IMR-90 (cell line): ENCODE measurements at regions not wholly inside any gene's neighbourhood (a gene's known extent, or its start where the extent isn't known, plus 50 kb on each side); places are given as distances from the start of the nearest gene placed in this dataset.

ENCODE experiments used
- ATAC-seq: fragments of 200-7000 bp; cut with Tn5 transposase; 2 replicates; pipeline ENCODE4 v1.9.1; 2020; ENCODE audit warnings: low read depth, mild to moderate bottlenecking, moderate library complexity
- BruUV-seq: library from RNA; stranded (reverse); fragments of 400-500 nt; replicated peaks from 2 replicates; lab custom pipeline; 2021; lab: Mats Ljungman, UMichigan
- CTCF ChIA-PET: fragments of 300-600 bp; formaldehyde crosslinking; extraction: SDS; loops from one replicate; lab custom pipeline; 2021; ENCODE audit warnings: antibody characterized with exemption; lab: Yijun Ruan, JAX
- POLR2A ChIA-PET: fragments of 300-600 bp; sonication (Branson Sonifier 250); formaldehyde crosslinking; loops from one replicate; lab custom pipeline; 2022; ENCODE audit warnings: antibody characterized with exemption; ENCODE audit not compliant: unreplicated experiment; lab: Charles Lee
- DNase-seq: peaks from one replicate; pipeline ENCODE4 v3.0.0; 2013
- H2AFZ ChIP-seq: replicated peaks from 2 replicates; pipeline ENCODE3; 2013; ENCODE audit warnings: low read length, mild to moderate bottlenecking; ENCODE audit not compliant: poor library complexity
- H2AK5ac ChIP-seq: 2 replicates; pipeline ENCODE4 v1.6.1; 2013; ENCODE audit warnings: low read depth, low read length, inconsistent platforms
- H2AK9ac ChIP-seq: replicated peaks from 2 replicates; pipeline ENCODE3; 2013; ENCODE audit warnings: mild to moderate bottlenecking, low read depth, low read length, moderate library complexity; ENCODE audit not compliant: poor library complexity
- H2BK120ac ChIP-seq: 2 replicates; pipeline ENCODE4 v1.6.1; 2013; ENCODE audit warnings: low read depth, low read length, inconsistent platforms
- H2BK15ac ChIP-seq: 3 replicates; pipeline ENCODE4 v1.6.1; 2013; ENCODE audit warnings: low read depth, low read length, inconsistent platforms
- H2BK20ac ChIP-seq: 2 replicates; pipeline ENCODE4 v1.6.1; 2013; ENCODE audit warnings: low read depth, mild to moderate bottlenecking, inconsistent platforms, low read length, moderate library complexity
- H2BK5ac ChIP-seq: 2 replicates; pipeline ENCODE4 v1.6.1; 2013; ENCODE audit warnings: mild to moderate bottlenecking, low read depth, low read length, inconsistent platforms; ENCODE audit not compliant: poor library complexity, severe bottlenecking
- H3K14ac ChIP-seq: replicated peaks from 2 replicates; pipeline ENCODE4 v1.6.1; 2013; ENCODE audit warnings: low read depth, low read length, inconsistent platforms
- H3K18ac ChIP-seq: 2 replicates; pipeline ENCODE4 v1.6.1; 2013; ENCODE audit warnings: low read depth, low read length, control low read depth
- H3K23ac ChIP-seq: 2 replicates; pipeline ENCODE4 v1.6.1; 2013; ENCODE audit warnings: low read depth, low read length, inconsistent platforms
- H3K27ac ChIP-seq: 2 replicates; pipeline ENCODE4 v1.5.1; 2013; ENCODE audit warnings: mild to moderate bottlenecking, control low read depth, low read length; ENCODE audit not compliant: insufficient read depth
- H3K27me3 ChIP-seq: 2 replicates; pipeline ENCODE4 v1.6.1; 2013; ENCODE audit warnings: low read length; ENCODE audit not compliant: control insufficient read depth, insufficient read depth
- H3K36me3 ChIP-seq: 2 replicates; pipeline ENCODE4 v1.6.1; 2013; ENCODE audit warnings: low read length, mixed read lengths; ENCODE audit not compliant: control insufficient read depth, insufficient read depth
- H3K4ac ChIP-seq: 2 replicates; pipeline ENCODE4 v1.6.1; 2013; ENCODE audit warnings: low read depth, low read length, inconsistent platforms
- H3K4me1 ChIP-seq: 2 replicates; pipeline ENCODE4 v1.6.1; 2013; ENCODE audit warnings: low read length, mixed read lengths; ENCODE audit not compliant: control insufficient read depth, insufficient read depth
- H3K4me2 ChIP-seq: 2 replicates; pipeline ENCODE4 v1.6.1; 2013; ENCODE audit warnings: low read depth, mild to moderate bottlenecking, control low read depth, low read length, moderate library complexity
- H3K4me3 ChIP-seq: 2 replicates; pipeline ENCODE4 v1.5.1; 2013; ENCODE audit warnings: low read depth, mild to moderate bottlenecking, control low read depth, low read length, moderate library complexity; ENCODE audit not compliant: insufficient read depth
- H3K56ac ChIP-seq: 2 replicates; pipeline ENCODE4 v1.6.1; 2013; ENCODE audit warnings: low read length, inconsistent platforms; ENCODE audit not compliant: insufficient read depth; ENCODE audit errors: extremely low read depth
- H3K79me1 ChIP-seq, 2 experiments: 2 replicates each; pipeline ENCODE4 v1.6.1; 2013; ENCODE audit warnings: low read length in 2 of 2, inconsistent platforms in 1 of 2, low read depth in 1 of 2
- H3K9ac ChIP-seq: 2 replicates; pipeline ENCODE4 v1.6.1; 2013; ENCODE audit warnings: low read depth, low read length, control low read depth
- H3K9me1 ChIP-seq: 2 replicates; pipeline ENCODE4 v1.6.1; 2013; ENCODE audit warnings: low read length, inconsistent platforms; ENCODE audit not compliant: insufficient read depth
- H3K9me3 ChIP-seq: 2 replicates; pipeline ENCODE4 v1.6.1; 2013; ENCODE audit warnings: low read length; ENCODE audit not compliant: control insufficient read depth, insufficient read depth
- H4K20me1 ChIP-seq: 2 replicates; pipeline ENCODE4 v1.6.1; 2013; ENCODE audit warnings: low read length, inconsistent platforms; ENCODE audit not compliant: insufficient read depth
- H4K5ac ChIP-seq: 2 replicates; pipeline ENCODE4 v1.6.1; 2013; ENCODE audit warnings: mild to moderate bottlenecking, low read depth, low read length, control low read depth
- H4K8ac ChIP-seq, 2 experiments: 2 replicates each; pipeline ENCODE4 v1.6.1; 2013; ENCODE audit warnings: low read depth in 2 of 2, low read length in 2 of 2, control low read depth in 1 of 2, inconsistent platforms in 1 of 2
- H4K91ac ChIP-seq: 2 replicates; pipeline ENCODE4 v1.6.1; 2013; ENCODE audit warnings: low read depth, low read length, inconsistent platforms; ENCODE audit not compliant: insufficient read depth
- BHLHE40 ChIP-seq: fragments of 150-350 bp; IDR thresholded peaks from 2 replicates; pipeline ENCODE4 v1.6.1; 2016; ENCODE audit warnings: mild to moderate bottlenecking, low read depth, low read length
- CEBPB ChIP-seq: IDR thresholded peaks from 2 replicates; pipeline ENCODE4 v1.6.1; 2012; ENCODE audit warnings: low read depth, low read length, improper control_type of control experiment
- FOS ChIP-seq: fragments of 150-350 bp; IDR thresholded peaks from 2 replicates; pipeline ENCODE4 v1.6.1; 2016; ENCODE audit warnings: low read depth, low read length
- MAFK ChIP-seq: IDR thresholded peaks from 2 replicates; pipeline ENCODE4 v1.6.1; 2012; ENCODE audit warnings: low read depth, low read length, improper control_type of control experiment
- NFE2L2 ChIP-seq: fragments of 150-350 bp; IDR thresholded peaks from 2 replicates; pipeline ENCODE4 v1.6.1; 2016; ENCODE audit warnings: low read depth, mild to moderate bottlenecking, low read length
- POLR2A ChIP-seq: IDR thresholded peaks from 2 replicates; pipeline ENCODE4 v1.6.1; 2012; ENCODE audit warnings: mild to moderate bottlenecking, low read depth, low read length
- RAD21 ChIP-seq: IDR thresholded peaks from 2 replicates; pipeline ENCODE4 v1.6.1; 2012; ENCODE audit warnings: low read length, improper control_type of control experiment
- RCOR1 ChIP-seq: IDR thresholded peaks from 2 replicates; pipeline ENCODE4 v1.6.1; 2012; ENCODE audit warnings: mild to moderate bottlenecking, low read length, improper control_type of control experiment; ENCODE audit not compliant: insufficient replicate concordance
- RFX5 ChIP-seq: IDR thresholded peaks from 2 replicates; pipeline ENCODE4 v1.8.0; 2012; ENCODE audit warnings: low read depth, mild to moderate bottlenecking, low read length, moderate library complexity
- SMC3 ChIP-seq: fragments of 150-350 bp; IDR thresholded peaks from 2 replicates; pipeline ENCODE4 v1.6.1; 2016; ENCODE audit warnings: low read depth, mild to moderate bottlenecking, antibody characterized with exemption, low read length, moderate library complexity
- USF2 ChIP-seq: fragments of 150-350 bp; IDR thresholded peaks from 2 replicates; pipeline ENCODE4 v1.6.1; 2017; ENCODE audit warnings: mild to moderate bottlenecking, antibody characterized with exemption, low read length, low read depth
- WGBS, 2 experiments: methylation state at CpG; one replicate each; pipeline versions ENCODE4 v1.1.5 to v1.1.7; 2013; ENCODE audit warnings: missing lambda C conversion rate in 2 of 2; ENCODE audit not compliant: insufficient read length in 1 of 2; ENCODE audit errors: extremely low coverage in 2 of 2; 5-methylcytosine and 5-hydroxymethylcytosine counted together
- dilution Hi-C: fragments of 300-500 bp; cut with HindIII; formaldehyde crosslinking; loops from one replicate; pipeline ENCODE4 v1.14.3; 2018; ENCODE audit warnings: low sequenced_read_pairs; ENCODE audit not compliant: unreplicated experiment
- in situ Hi-C: fragments of 300-500 bp; cut with MboI; formaldehyde crosslinking; loops from 3 replicates; pipeline ENCODE4 v1.14.3; 2019; ENCODE audit warnings: low sequenced_read_pairs, inconsistent platforms, mixed read lengths
- intact Hi-C: fragments of 100-400 bp; cut with micrococcal nuclease; formaldehyde crosslinking; loops from 2 replicates; pipeline ENCODE4 v1.10.0; 2022
- TF ChIP-seq, protein P1 (sequence below): fragments of 150-350 bp; IDR thresholded peaks from 2 replicates; pipeline ENCODE4 v1.6.1; 2016; ENCODE audit warnings: low read depth, mild to moderate bottlenecking, low read length, moderate library complexity, borderline replicate concordance
- TF ChIP-seq, protein P2 (sequence below): conservative IDR thresholded peaks from 2 replicates; pipeline ENCODE4 v1.5.1; 2012; ENCODE audit warnings: mild to moderate bottlenecking, low read depth, low read length, improper control_type of control experiment

- DNase-seq (no peak), ATAC-seq (no peak)
- H2BK20ac ChIP-seq = no peak overlapping the region
- no peak overlapping the region for H3K56ac ChIP-seq
- H3K4me1 ChIP-seq = no peaks in the 10 kb centered on the region
- H3K9ac ChIP-seq = no peak overlapping the region
- H2BK120ac ChIP-seq = no peak overlapping the region
- H4K91ac ChIP-seq = no peak overlapping the region
- H3K9me3 ChIP-seq = no peaks in the 10 kb centered on the region
- H2BK5ac ChIP-seq = no peak overlapping the region
- H3K79me1 ChIP-seq = no peaks in the 10 kb centered on the region
- no TSS peak for BruUV-seq
- no peak overlapping the region for H3K18ac ChIP-seq
- intact Hi-C loops (no loop called here), dilution Hi-C loops (no loop called here), in situ Hi-C loops (no loop called here)
- H3K27ac ChIP-seq = no peak overlapping the region
- H3K4ac ChIP-seq = no peak overlapping the region
- H4K5ac ChIP-seq = no peak overlapping the region
- no peak overlapping the region for H2BK15ac ChIP-seq
- no peaks in the 10 kb centered on the region for H3K9me1 ChIP-seq
- H2AK5ac ChIP-seq = no peak overlapping the region
- no CpG with 5 or more reads among the region's 1 CpG for WGBS, 2 experiments
- H4K8ac ChIP-seq = no peak overlapping the region
- no peak overlapping the region for H2AK9ac ChIP-seq
- no peaks in the 10 kb centered on the region for H4K20me1 ChIP-seq
- no peak overlapping the region for H2AFZ ChIP-seq
- H3K14ac ChIP-seq = no peak overlapping the region
- no peak overlapping the region for H3K23ac ChIP-seq
- ChIA-PET CTCF (no interaction called here), POLR2A (no interaction called here)
- H3K4me2 ChIP-seq = no peak overlapping the region
- H3K4me3 ChIP-seq = no peak overlapping the region
- no peaks in the 10 kb centered on the region for H3K36me3 ChIP-seq
- TF ChIP-seq BHLHE40 (no peak), MAFK (no peak), SMC3 (no peak), RFX5 (no peak), RCOR1 (no peak), FOS (no peak), NFE2L2 (no peak), USF2 (no peak), CEBPB (no peak), POLR2A (no peak), RAD21 (no peak)
- TF ChIP-seq, protein P1, sequence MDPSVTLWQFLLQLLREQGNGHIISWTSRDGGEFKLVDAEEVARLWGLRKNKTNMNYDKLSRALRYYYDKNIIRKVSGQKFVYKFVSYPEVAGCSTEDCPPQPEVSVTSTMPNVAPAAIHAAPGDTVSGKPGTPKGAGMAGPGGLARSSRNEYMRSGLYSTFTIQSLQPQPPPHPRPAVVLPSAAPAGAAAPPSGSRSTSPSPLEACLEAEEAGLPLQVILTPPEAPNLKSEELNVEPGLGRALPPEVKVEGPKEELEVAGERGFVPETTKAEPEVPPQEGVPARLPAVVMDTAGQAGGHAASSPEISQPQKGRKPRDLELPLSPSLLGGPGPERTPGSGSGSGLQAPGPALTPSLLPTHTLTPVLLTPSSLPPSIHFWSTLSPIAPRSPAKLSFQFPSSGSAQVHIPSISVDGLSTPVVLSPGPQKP = no peak
- TF ChIP-seq, protein P2, sequence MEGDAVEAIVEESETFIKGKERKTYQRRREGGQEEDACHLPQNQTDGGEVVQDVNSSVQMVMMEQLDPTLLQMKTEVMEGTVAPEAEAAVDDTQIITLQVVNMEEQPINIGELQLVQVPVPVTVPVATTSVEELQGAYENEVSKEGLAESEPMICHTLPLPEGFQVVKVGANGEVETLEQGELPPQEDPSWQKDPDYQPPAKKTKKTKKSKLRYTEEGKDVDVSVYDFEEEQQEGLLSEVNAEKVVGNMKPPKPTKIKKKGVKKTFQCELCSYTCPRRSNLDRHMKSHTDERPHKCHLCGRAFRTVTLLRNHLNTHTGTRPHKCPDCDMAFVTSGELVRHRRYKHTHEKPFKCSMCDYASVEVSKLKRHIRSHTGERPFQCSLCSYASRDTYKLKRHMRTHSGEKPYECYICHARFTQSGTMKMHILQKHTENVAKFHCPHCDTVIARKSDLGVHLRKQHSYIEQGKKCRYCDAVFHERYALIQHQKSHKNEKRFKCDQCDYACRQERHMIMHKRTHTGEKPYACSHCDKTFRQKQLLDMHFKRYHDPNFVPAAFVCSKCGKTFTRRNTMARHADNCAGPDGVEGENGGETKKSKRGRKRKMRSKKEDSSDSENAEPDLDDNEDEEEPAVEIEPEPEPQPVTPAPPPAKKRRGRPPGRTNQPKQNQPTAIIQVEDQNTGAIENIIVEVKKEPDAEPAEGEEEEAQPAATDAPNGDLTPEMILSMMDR = no peak
- peaks cover 27% of the 10 kb centered on the region for H3K27me3 ChIP-seq
Measured at GRCh38 chr22:27598792-27599191, 202.8 kb downstream of the MN1 start.
